SKM-1 treated with dmso at 0.1 percent for 144 hours (cell line): ENCODE measurements at regions not wholly inside any gene's neighbourhood (a gene's known extent, or its start where the extent isn't known, plus 50 kb on each side); places are given as distances from the start of the nearest gene placed in this dataset.

Experiments
- DNase-seq: peaks from one replicate; lab custom pipeline; 2025; ENCODE audit not compliant: unreplicated experiment; lab: John Stamatoyannopoulos, UW

- no peak for DNase-seq
These were observed 63.0 kb upstream of the CCBE1 start for GRCh38 chr18:59760212-59760611.

GRCh38 chr18:59758837-59759236, 61.6 kb upstream of the CCBE1 start:
- DNase-seq, result no peak

- no peak for DNase-seq
These were observed 60.9 kb upstream of the CCBE1 start for GRCh38 chr18:59758106-59758505.

- DNase-seq, result no peak
These were observed 55.4 kb upstream of the CCBE1 start for GRCh38 chr18:59752666-59753065.

- DNase-seq, result no peak
These were observed 54.0 kb upstream of the CCBE1 start for GRCh38 chr18:59751186-59751585.

- no peak for DNase-seq
These were observed 51.6 kb upstream of the CCBE1 start for GRCh38 chr18:59748628-59749360.
